ENCODE measurements at regions not wholly inside any gene's neighbourhood (a gene's known extent, or its start where the extent isn't known, plus 50 kb on each side); places are given as distances from the start of the nearest gene placed in this dataset.
"Not testable (repeated sequence)": the region's sequence is repeated elsewhere in the genome, so short reads cannot be mapped to it uniquely, and the experiment has no call there.

GRCh38 chr1:196131691-196132090 lies 476.5 kb downstream of the KCNT2 start:
- H3K9me3 ChIP-seq (replicated peaks; ENCODE audit: low read length): no peaks in the 10 kb centered on the region
- no peak overlapping the region for H3K9ac ChIP-seq (ENCODE audit: low read depth, low read length)
- no peaks in the 10 kb centered on the region for H3K4me1 ChIP-seq (ENCODE audit: control insufficient read depth, insufficient read depth, low read length)
- H3K36me3 ChIP-seq (ENCODE audit: insufficient read depth, low read length): no peaks in the 10 kb centered on the region
- no peak overlapping the region for H3K4me3 ChIP-seq (ENCODE audit: low read length)
- H3K4me2 ChIP-seq (ENCODE audit: low read length): no peak overlapping the region
- H3K27me3 ChIP-seq (ENCODE audit: control insufficient read depth, insufficient read depth, low read length): no peaks in the 10 kb centered on the region

DNA sequence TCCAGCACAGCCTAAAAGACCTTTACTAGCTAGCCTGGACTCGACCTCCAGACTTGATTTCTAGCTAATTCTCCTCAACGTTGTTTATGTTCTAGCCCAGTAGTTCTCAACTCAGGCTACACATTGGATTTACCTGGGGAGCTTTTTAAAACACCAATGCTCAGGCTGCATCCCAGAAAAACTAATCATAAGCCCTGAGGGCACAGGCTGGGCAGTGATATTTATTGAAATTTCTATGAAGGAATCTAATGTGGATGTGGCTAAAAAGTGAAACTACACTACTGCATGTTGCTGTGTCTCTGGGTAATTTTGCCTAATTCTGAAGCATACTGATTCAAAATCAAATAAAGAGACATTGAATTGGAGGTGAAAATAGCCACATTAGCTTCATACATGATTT lies 479.4 kb downstream of the KCNT2 start:
- H3K36me3 ChIP-seq (ENCODE audit: insufficient read depth, low read length): no peaks in the 10 kb centered on the region
- no peak overlapping the region for H3K4me2 ChIP-seq (ENCODE audit: low read length)
- no peak overlapping the region for H3K9ac ChIP-seq (ENCODE audit: low read depth, low read length)
- H3K9me3 ChIP-seq (replicated peaks; ENCODE audit: low read length): no peaks in the 10 kb centered on the region
- H3K27me3 ChIP-seq (ENCODE audit: control insufficient read depth, insufficient read depth, low read length): no peaks in the 10 kb centered on the region
- no peak overlapping the region for H3K4me3 ChIP-seq (ENCODE audit: low read length)
- no peaks in the 10 kb centered on the region for H3K4me1 ChIP-seq (ENCODE audit: control insufficient read depth, insufficient read depth, low read length)

DNA sequence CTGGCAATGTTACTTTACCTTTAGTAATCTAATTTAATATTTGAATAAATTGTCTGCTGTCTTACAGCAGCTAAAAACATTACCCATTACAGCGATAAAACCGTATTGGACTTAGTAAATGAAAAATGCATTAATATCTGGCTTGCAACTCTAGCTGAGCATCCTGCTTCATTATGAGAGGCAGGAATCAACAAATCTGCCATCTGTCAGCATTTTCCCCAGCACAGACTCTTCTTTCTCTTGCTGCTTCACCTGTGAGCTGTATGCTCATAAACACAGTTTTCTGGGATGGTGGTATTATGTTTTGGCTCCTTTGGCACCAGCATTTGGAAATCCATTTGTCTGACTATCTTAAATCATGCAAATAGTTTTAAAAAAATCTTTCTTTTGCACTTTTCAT lies 487.1 kb downstream of the KCNT2 start:
- H3K27me3 ChIP-seq (ENCODE audit: control insufficient read depth, insufficient read depth, low read length): no peaks in the 10 kb centered on the region
- no peaks in the 10 kb centered on the region for H3K9me3 ChIP-seq (replicated peaks; ENCODE audit: low read length)
- H3K4me1 ChIP-seq (ENCODE audit: control insufficient read depth, insufficient read depth, low read length): no peaks in the 10 kb centered on the region
- no peak overlapping the region for H3K9ac ChIP-seq (ENCODE audit: low read depth, low read length)
- H3K36me3 ChIP-seq (ENCODE audit: insufficient read depth, low read length): no peaks in the 10 kb centered on the region
- H3K4me3 ChIP-seq (ENCODE audit: low read length): no peak overlapping the region
- H3K4me2 ChIP-seq (ENCODE audit: low read length): no peak overlapping the region

- Histone ChIP-seq H3K4me2 (ENCODE audit: low read length) (no peak overlapping the region), H3K9me3 (replicated peaks; ENCODE audit: low read length) (no peaks in the 10 kb centered on the region), H3K4me1 (ENCODE audit: control insufficient read depth, insufficient read depth, low read length) (peaks cover 7% of the 10 kb centered on the region), H3K36me3 (ENCODE audit: insufficient read depth, low read length) (no peaks in the 10 kb centered on the region), H3K27me3 (ENCODE audit: control insufficient read depth, insufficient read depth, low read length) (no peaks in the 10 kb centered on the region), H3K9ac (ENCODE audit: low read depth, low read length) (no peak overlapping the region), H3K4me3 (ENCODE audit: low read length) (no peak overlapping the region)
Measured at GRCh38 chr1:196115646-196116045, 492.6 kb downstream of the KCNT2 start.

- Histone ChIP-seq H3K4me3 (ENCODE audit: low read length) (no peak overlapping the region), H3K27me3 (ENCODE audit: control insufficient read depth, insufficient read depth, low read length) (no peaks in the 10 kb centered on the region), H3K4me2 (ENCODE audit: low read length) (no peak overlapping the region), H3K9ac (ENCODE audit: low read depth, low read length) (no peak overlapping the region), H3K4me1 (ENCODE audit: control insufficient read depth, insufficient read depth, low read length) (peaks cover 7% of the 10 kb centered on the region), H3K36me3 (ENCODE audit: insufficient read depth, low read length) (no peaks in the 10 kb centered on the region), H3K9me3 (replicated peaks; ENCODE audit: low read length) (no peaks in the 10 kb centered on the region)
Measured at GRCh38 chr1:196114193-196114592, 494.0 kb downstream of the KCNT2 start.

- not testable (repeated sequence) for H3K36me3 ChIP-seq (ENCODE audit: insufficient read depth, low read length); H3K9ac ChIP-seq (ENCODE audit: low read depth, low read length); H3K27me3 ChIP-seq (ENCODE audit: control insufficient read depth, insufficient read depth, low read length); H3K9me3 ChIP-seq (replicated peaks; ENCODE audit: low read length); H3K4me2 ChIP-seq (ENCODE audit: low read length); H3K4me3 ChIP-seq (ENCODE audit: low read length); H3K4me1 ChIP-seq (ENCODE audit: control insufficient read depth, insufficient read depth, low read length)
Measured at GRCh38 chr1:196108990-196109389, 499.2 kb downstream of the KCNT2 start.

GRCh38 chr1:196105901-196106300 lies 502.3 kb downstream of the KCNT2 start:
- Histone ChIP-seq H3K36me3 (ENCODE audit: insufficient read depth, low read length) (no peaks in the 10 kb centered on the region), H3K9ac (ENCODE audit: low read depth, low read length) (no peak overlapping the region), H3K4me3 (ENCODE audit: low read length) (no peak overlapping the region), H3K4me1 (ENCODE audit: control insufficient read depth, insufficient read depth, low read length) (no peaks in the 10 kb centered on the region), H3K27me3 (ENCODE audit: control insufficient read depth, insufficient read depth, low read length) (no peaks in the 10 kb centered on the region), H3K4me2 (ENCODE audit: low read length) (no peak overlapping the region), H3K9me3 (replicated peaks; ENCODE audit: low read length) (no peaks in the 10 kb centered on the region)

GRCh38 chr1:196102826-196103225 lies 505.4 kb downstream of the KCNT2 start:
- Histone ChIP-seq H3K4me1 (ENCODE audit: control insufficient read depth, insufficient read depth, low read length) (no peaks in the 10 kb centered on the region), H3K36me3 (ENCODE audit: insufficient read depth, low read length) (no peaks in the 10 kb centered on the region), H3K9ac (ENCODE audit: low read depth, low read length) (no peak overlapping the region), H3K4me3 (ENCODE audit: low read length) (no peak overlapping the region), H3K4me2 (ENCODE audit: low read length) (no peak overlapping the region), H3K9me3 (replicated peaks; ENCODE audit: low read length) (no peaks in the 10 kb centered on the region), H3K27me3 (ENCODE audit: control insufficient read depth, insufficient read depth, low read length) (no peaks in the 10 kb centered on the region)

DNA sequence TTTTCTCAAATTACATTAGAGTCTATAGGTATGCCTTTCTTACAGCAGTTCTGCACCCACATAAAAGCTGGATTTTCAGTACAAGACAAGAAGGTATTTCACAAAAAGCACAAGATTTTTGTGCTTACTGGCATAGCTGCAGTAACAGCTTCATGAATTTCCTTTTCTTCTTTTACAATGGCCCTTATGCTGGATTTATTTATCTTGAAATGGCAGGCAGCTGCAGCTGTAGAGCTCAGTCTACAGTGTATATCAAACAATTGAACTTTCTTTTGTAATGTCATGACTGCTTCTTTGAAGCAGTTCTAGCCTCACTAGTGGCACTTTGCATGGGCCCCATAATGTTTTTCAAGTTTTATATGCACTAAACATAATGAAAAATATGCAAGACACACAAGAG lies 510.2 kb downstream of the KCNT2 start:
- Histone ChIP-seq H3K36me3 (ENCODE audit: insufficient read depth, low read length) (no peaks in the 10 kb centered on the region), H3K4me1 (ENCODE audit: control insufficient read depth, insufficient read depth, low read length) (no peaks in the 10 kb centered on the region), H3K9me3 (replicated peaks; ENCODE audit: low read length) (no peaks in the 10 kb centered on the region), H3K4me2 (ENCODE audit: low read length) (no peak overlapping the region), H3K9ac (ENCODE audit: low read depth, low read length) (no peak overlapping the region), H3K27me3 (ENCODE audit: control insufficient read depth, insufficient read depth, low read length) (no peaks in the 10 kb centered on the region), H3K4me3 (ENCODE audit: low read length) (no peak overlapping the region)

DNA sequence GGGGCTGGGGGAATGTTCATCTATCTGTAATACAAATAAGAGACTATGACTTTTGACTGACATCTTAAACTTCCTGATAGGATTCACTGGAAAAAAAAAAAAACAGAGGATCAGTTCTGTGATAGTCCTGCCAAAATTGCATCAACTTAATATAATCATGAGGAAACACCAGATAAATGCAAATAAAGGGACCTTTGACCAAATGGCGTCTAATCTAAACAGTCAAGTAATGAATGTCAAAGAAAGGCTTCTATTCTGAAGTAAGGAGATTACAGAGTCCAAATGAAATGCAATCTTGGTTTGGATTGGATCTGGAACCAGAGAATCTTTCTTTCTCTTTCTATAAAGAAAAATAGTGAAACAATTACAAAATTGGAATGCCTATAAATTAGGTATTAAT lies 513.4 kb downstream of the KCNT2 start:
- Histone ChIP-seq H3K9ac (ENCODE audit: low read depth, low read length) (no peak overlapping the region), H3K9me3 (replicated peaks; ENCODE audit: low read length) (no peaks in the 10 kb centered on the region), H3K36me3 (ENCODE audit: insufficient read depth, low read length) (no peaks in the 10 kb centered on the region), H3K4me1 (ENCODE audit: control insufficient read depth, insufficient read depth, low read length) (no peaks in the 10 kb centered on the region), H3K27me3 (ENCODE audit: control insufficient read depth, insufficient read depth, low read length) (no peaks in the 10 kb centered on the region), H3K4me2 (ENCODE audit: low read length) (no peak overlapping the region), H3K4me3 (ENCODE audit: low read length) (no peak overlapping the region)

DNA sequence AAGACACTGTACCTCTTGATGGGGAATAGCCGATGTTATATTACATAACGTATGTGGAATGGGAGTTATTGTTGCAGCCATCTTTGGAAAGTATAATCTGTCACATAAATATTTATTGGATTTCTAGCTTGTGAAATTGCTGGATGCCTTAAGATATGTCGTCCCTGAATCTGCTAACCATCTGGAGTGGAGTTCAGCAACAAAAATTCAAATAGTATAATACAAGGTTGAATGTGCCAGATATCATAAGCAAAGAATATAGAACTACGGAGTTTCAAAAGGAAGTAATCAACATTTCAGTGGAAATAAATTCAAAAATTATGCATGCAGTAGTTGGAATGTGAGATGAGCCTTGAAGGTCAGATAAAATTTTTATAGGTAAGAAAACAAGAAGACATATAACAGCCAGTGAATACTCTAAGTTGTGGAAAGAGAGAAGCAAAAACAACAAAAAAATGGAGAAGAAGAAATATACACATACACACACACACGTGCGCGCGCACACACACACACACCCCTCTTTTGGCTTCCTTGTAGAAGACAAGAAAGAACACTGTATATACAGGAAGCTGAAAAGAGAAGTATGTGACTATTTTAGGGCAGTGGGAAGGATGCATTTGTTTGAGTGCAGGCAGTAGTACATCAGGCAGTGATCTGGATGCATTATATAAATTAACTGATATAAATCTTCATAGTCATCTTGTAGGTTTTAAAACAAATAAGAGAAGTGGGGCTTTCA lies 516.7 kb downstream of the KCNT2 start:
- no peaks in the 10 kb centered on the region for H3K36me3 ChIP-seq (ENCODE audit: insufficient read depth, low read length)
- no peaks in the 10 kb centered on the region for H3K4me1 ChIP-seq (ENCODE audit: control insufficient read depth, insufficient read depth, low read length)
- H3K27me3 ChIP-seq (ENCODE audit: control insufficient read depth, insufficient read depth, low read length): no peaks in the 10 kb centered on the region
- no peaks in the 10 kb centered on the region for H3K9me3 ChIP-seq (replicated peaks; ENCODE audit: low read length)
- no peak overlapping the region for H3K9ac ChIP-seq (ENCODE audit: low read depth, low read length)
- no peak overlapping the region for H3K4me3 ChIP-seq (ENCODE audit: low read length)
- no peak overlapping the region for H3K4me2 ChIP-seq (ENCODE audit: low read length)

GRCh38 chr1:196090226-196090625 lies 518.0 kb downstream of the KCNT2 start:
- no peak overlapping the region for H3K4me3 ChIP-seq (ENCODE audit: low read length)
- H3K4me1 ChIP-seq (ENCODE audit: control insufficient read depth, insufficient read depth, low read length): no peaks in the 10 kb centered on the region
- H3K27me3 ChIP-seq (ENCODE audit: control insufficient read depth, insufficient read depth, low read length): no peaks in the 10 kb centered on the region
- no peak overlapping the region for H3K4me2 ChIP-seq (ENCODE audit: low read length)
- no peak overlapping the region for H3K9ac ChIP-seq (ENCODE audit: low read depth, low read length)
- H3K36me3 ChIP-seq (ENCODE audit: insufficient read depth, low read length): no peaks in the 10 kb centered on the region
- no peaks in the 10 kb centered on the region for H3K9me3 ChIP-seq (replicated peaks; ENCODE audit: low read length)

Measured in skeletal muscle satellite cell (primary cell).